ENCODE measurements at regions not wholly inside any gene's neighbourhood (a gene's known extent, or its start where the extent isn't known, plus 50 kb on each side); places are given as distances from the start of the nearest gene placed in this dataset.
"Not testable (repeated sequence)": the region's sequence is repeated elsewhere in the genome, so short reads cannot be mapped to it uniquely, and the experiment has no call there.

GRCh38 chr7:4523873-4524272, 158.2 kb upstream of the FOXK1 start:
- no peak for DNase-seq (ENCODE audit: low read depth in 2 of 2)

- no peak for DNase-seq (ENCODE audit: low read depth in 2 of 2)
Observed at GRCh38 chr7:4525884-4526283, 156.2 kb upstream of the FOXK1 start.

GRCh38 chr7:4527988-4528636, 154.0 kb upstream of the FOXK1 start:
- no peak for DNase-seq (ENCODE audit: low read depth in 2 of 2)

- no peak for DNase-seq (ENCODE audit: low read depth in 2 of 2)
Observed at GRCh38 chr7:4531236-4531635, 150.9 kb upstream of the FOXK1 start.

- not testable (repeated sequence) for DNase-seq (ENCODE audit: low read depth in 2 of 2)
Observed at GRCh38 chr7:4533339-4533738, 148.8 kb upstream of the FOXK1 start.

- no peak for DNase-seq (ENCODE audit: low read depth in 2 of 2)
Observed at GRCh38 chr7:4549681-4550080, 132.4 kb upstream of the FOXK1 start.

- no peak for DNase-seq (ENCODE audit: low read depth in 2 of 2)
Observed at GRCh38 chr7:4550117-4550516, 132.0 kb upstream of the FOXK1 start.

- no peak for DNase-seq (ENCODE audit: low read depth in 2 of 2)
Observed at GRCh38 chr7:4552985-4553384, 129.1 kb upstream of the FOXK1 start.

GRCh38 chr7:4556868-4557793, 125.0 kb upstream of the FOXK1 start:
- no peak for DNase-seq (ENCODE audit: low read depth in 2 of 2)

- no peak for DNase-seq (ENCODE audit: low read depth in 2 of 2)
Observed at GRCh38 chr7:4561795-4562194, 120.3 kb upstream of the FOXK1 start.

GRCh38 chr7:4566714-4567113, 115.4 kb upstream of the FOXK1 start:
- DNase-seq (ENCODE audit: low read depth in 2 of 2): no peak

GRCh38 chr7:4574851-4575250, 107.2 kb upstream of the FOXK1 start:
- DNase-seq (ENCODE audit: low read depth in 2 of 2): no peak

- DNase-seq (ENCODE audit: low read depth in 2 of 2): no peak
Observed at GRCh38 chr7:4575254-4575653, 106.8 kb upstream of the FOXK1 start.

GRCh38 chr7:4602905-4603842, 78.9 kb upstream of the FOXK1 start:
- DNase-seq (ENCODE audit: low read depth in 2 of 2): no peak

- DNase-seq (ENCODE audit: low read depth in 2 of 2): no peak
Observed at GRCh38 chr7:4603843-4604231, 78.3 kb upstream of the FOXK1 start.

GRCh38 chr7:4604456-4604940, 77.6 kb upstream of the FOXK1 start:
- no peak for DNase-seq (ENCODE audit: low read depth in 2 of 2)

GRCh38 chr7:4606797-4607196, 75.3 kb upstream of the FOXK1 start:
- no peak for DNase-seq (ENCODE audit: low read depth in 2 of 2)

- DNase-seq (ENCODE audit: low read depth in 2 of 2): no peak
Observed at GRCh38 chr7:4607311-4607729, 74.8 kb upstream of the FOXK1 start.

- not testable (repeated sequence) for DNase-seq (ENCODE audit: low read depth in 2 of 2)
Observed at GRCh38 chr7:4609576-4609975, 72.5 kb upstream of the FOXK1 start.

- DNase-seq (ENCODE audit: low read depth in 2 of 2): peak in 1 of 2 donors; percentile 16
Observed at GRCh38 chr7:4610768-4611467, 71.2 kb upstream of the FOXK1 start.

- no peak for DNase-seq (ENCODE audit: low read depth in 2 of 2)
Observed at GRCh38 chr7:4612237-4612636, 69.9 kb upstream of the FOXK1 start.
